Left ventricle myocardium inferior (tissue), 1 donor: ENCODE measurements at regions not wholly inside any gene's neighbourhood (a gene's known extent, or its start where the extent isn't known, plus 50 kb on each side); places are given as distances from the start of the nearest gene placed in this dataset.

Experiments
- DNase-seq: peaks from one replicate; pipeline ENCODE4 v3.0.0-alpha.2; 2020
- H3K27ac ChIP-seq: fragments of 200-600 bp; replicated peaks from 2 replicates; pipeline ENCODE4 v1.8.0; 2021
- H3K27me3 ChIP-seq: fragments of 200-600 bp; 2 replicates; pipeline ENCODE4 v1.8.0; 2021; ENCODE audit warnings: low read depth
- H3K36me3 ChIP-seq: fragments of 200-600 bp; 2 replicates; pipeline ENCODE4 v1.8.0; 2021
- H3K4me1 ChIP-seq: fragments of 200-600 bp; 2 replicates; pipeline ENCODE4 v1.8.0; 2021
- H3K4me3 ChIP-seq: fragments of 200-600 bp; 2 replicates; pipeline ENCODE4 v1.8.0; 2021; ENCODE audit warnings: mild to moderate bottlenecking, moderate library complexity
- H3K9me3 ChIP-seq: fragments of 200-600 bp; replicated peaks from 2 replicates; pipeline ENCODE4 v1.8.0; 2021
- intact Hi-C: fragments of 100-400 bp; cut with micrococcal nuclease; formaldehyde crosslinking; loops from one replicate; pipeline ENCODE4 v1.11.0; 2022
- TF ChIP-seq, protein P1 (sequence below): fragments of 200-600 bp; IDR thresholded peaks from 2 replicates; pipeline ENCODE4 v1.8.0; 2021; ENCODE audit warnings: antibody characterized with exemption, mild to moderate bottlenecking, borderline replicate concordance
- donor health status: DM: no; HTN: yes; CAD: no; lungs with severe emphysema.

GRCh38 chr13:59480396-59481259, 683.1 kb downstream of the DIAPH3 start:
- no peak for DNase-seq
- no peak overlapping the region for H3K4me3 ChIP-seq
- H3K27me3 ChIP-seq: no peaks in the 10 kb centered on the region
- peak overlapping the region; percentile 50 for H3K27ac ChIP-seq
- H3K4me1 ChIP-seq: peaks cover 70% of the 10 kb centered on the region
- TF ChIP-seq, protein P1, sequence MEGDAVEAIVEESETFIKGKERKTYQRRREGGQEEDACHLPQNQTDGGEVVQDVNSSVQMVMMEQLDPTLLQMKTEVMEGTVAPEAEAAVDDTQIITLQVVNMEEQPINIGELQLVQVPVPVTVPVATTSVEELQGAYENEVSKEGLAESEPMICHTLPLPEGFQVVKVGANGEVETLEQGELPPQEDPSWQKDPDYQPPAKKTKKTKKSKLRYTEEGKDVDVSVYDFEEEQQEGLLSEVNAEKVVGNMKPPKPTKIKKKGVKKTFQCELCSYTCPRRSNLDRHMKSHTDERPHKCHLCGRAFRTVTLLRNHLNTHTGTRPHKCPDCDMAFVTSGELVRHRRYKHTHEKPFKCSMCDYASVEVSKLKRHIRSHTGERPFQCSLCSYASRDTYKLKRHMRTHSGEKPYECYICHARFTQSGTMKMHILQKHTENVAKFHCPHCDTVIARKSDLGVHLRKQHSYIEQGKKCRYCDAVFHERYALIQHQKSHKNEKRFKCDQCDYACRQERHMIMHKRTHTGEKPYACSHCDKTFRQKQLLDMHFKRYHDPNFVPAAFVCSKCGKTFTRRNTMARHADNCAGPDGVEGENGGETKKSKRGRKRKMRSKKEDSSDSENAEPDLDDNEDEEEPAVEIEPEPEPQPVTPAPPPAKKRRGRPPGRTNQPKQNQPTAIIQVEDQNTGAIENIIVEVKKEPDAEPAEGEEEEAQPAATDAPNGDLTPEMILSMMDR: no peak
- no peaks in the 10 kb centered on the region for H3K9me3 ChIP-seq
- no peaks in the 10 kb centered on the region for H3K36me3 ChIP-seq
- intact Hi-C loops: no loop called here

DNA sequence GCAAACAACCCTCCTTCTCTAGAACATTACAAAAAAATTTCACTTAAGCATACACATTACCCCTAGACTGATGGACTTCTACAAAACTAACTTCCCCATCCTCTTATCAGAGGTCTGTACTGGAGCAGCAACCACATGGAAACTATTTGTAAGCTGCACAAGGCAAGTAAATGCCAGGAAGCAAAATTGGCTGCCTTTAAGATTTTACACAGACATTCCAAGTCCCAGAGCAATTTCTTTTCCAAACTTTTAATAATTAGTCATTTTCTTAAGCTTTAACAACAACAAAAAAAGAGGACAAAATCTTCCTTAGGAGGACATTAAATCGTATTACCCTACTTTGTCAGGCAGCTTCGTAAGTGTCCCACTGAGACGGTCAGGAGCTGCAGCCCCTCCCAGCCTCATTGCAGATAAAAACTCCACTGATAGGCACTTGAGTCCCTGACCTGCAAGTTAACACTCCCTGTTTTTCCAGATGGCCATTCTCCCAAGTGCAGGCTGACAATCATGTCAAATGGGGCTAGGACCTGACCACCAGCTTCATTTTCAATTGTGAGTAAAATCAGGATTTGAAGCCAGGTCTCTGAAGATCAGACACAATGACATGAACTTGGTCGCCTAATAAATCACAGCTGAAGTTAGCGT, 680.1 kb downstream of the DIAPH3 start:
- Histone ChIP-seq H3K27ac (peak overlapping the region; percentile 65), H3K4me1 (peaks cover 44% of the 10 kb centered on the region), H3K27me3 (no peaks in the 10 kb centered on the region), H3K9me3 (no peaks in the 10 kb centered on the region), H3K36me3 (no peaks in the 10 kb centered on the region), H3K4me3 (no peak overlapping the region)
- TF ChIP-seq, protein P1: no peak
- DNase-seq: peak; percentile 28
- intact Hi-C loops: no loop called here

DNA sequence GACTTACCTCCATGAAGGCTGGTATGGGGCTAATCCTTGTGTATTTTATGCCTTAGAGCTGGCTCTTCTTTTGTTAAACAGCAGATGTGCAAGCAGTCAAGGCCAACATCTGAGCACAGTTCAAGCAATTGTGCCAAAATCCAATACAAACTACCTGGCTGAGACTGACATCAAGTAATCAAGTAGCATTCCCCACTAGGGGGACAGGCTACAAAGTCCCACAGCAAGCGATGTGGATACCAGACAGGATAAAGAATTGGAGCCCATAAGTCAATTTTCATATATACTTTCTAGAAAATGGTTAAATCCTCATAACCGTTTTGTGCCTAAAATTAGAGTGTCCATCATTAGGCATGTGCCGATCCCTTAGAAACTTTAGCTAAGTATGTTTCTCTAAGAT, 675.8 kb downstream of the DIAPH3 start:
- peaks cover 20% of the 10 kb centered on the region for H3K4me1 ChIP-seq
- H3K27ac ChIP-seq: no peak overlapping the region
- H3K9me3 ChIP-seq: no peaks in the 10 kb centered on the region
- DNase-seq: no peak
- intact Hi-C loops: no loop called here
- TF ChIP-seq, protein P1: no peak
- H3K4me3 ChIP-seq: no peak overlapping the region
- H3K36me3 ChIP-seq: no peaks in the 10 kb centered on the region
- no peaks in the 10 kb centered on the region for H3K27me3 ChIP-seq

- no peak for DNase-seq
- H3K4me3 ChIP-seq: no peak overlapping the region
- peaks cover 16% of the 10 kb centered on the region for H3K4me1 ChIP-seq
- H3K27ac ChIP-seq: no peak overlapping the region
- intact Hi-C loops: no loop called here
- no peaks in the 10 kb centered on the region for H3K9me3 ChIP-seq
- TF ChIP-seq, protein P1: no peak
- H3K36me3 ChIP-seq: no peaks in the 10 kb centered on the region
- H3K27me3 ChIP-seq: no peaks in the 10 kb centered on the region
Observed at GRCh38 chr13:59488436-59488835, 675.3 kb downstream of the DIAPH3 start.

DNA sequence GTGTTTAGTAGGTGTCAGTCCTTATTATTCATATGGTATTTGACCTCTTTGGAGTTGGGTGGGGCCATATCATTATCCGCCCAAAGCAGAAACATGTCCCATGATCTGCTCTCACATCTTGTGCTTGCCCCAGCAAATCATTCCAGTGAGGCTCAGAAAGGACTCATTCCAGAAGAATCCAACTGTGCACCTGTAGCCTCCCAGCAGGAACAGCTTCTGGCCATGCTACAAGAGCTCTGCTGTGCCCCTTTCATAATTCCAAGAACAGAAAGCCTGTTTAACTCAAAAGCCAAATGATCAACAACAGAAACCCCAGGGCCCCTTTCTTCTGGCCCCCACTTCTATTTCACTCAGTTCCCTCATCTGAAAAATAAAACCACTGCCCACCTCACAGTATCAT, 673.1 kb downstream of the DIAPH3 start:
- peaks cover 25% of the 10 kb centered on the region for H3K4me1 ChIP-seq
- H3K4me3 ChIP-seq: no peak overlapping the region
- no peak for DNase-seq
- intact Hi-C loops: no loop called here
- no peaks in the 10 kb centered on the region for H3K27me3 ChIP-seq
- TF ChIP-seq, protein P1: no peak
- no peaks in the 10 kb centered on the region for H3K9me3 ChIP-seq
- no peak overlapping the region for H3K27ac ChIP-seq
- H3K36me3 ChIP-seq: no peaks in the 10 kb centered on the region
